Chondrocyte (in vitro differentiated cells): ENCODE measurements at regions not wholly inside any gene's neighbourhood (a gene's known extent, or its start where the extent isn't known, plus 50 kb on each side); places are given as distances from the start of the nearest gene placed in this dataset.

Experiments
- DNase-seq: peaks from one replicate; pipeline ENCODE4 v3.0.0; 2021; ENCODE audit warnings: mixed read lengths, low spot score
- H3K27ac Mint-ChIP-seq: one replicate; pipeline ENCODE4 v1.8.0; 2021; ENCODE audit warnings: mild to moderate bottlenecking, moderate library complexity, mixed read lengths; ENCODE audit not compliant: unreplicated experiment
- H3K27me3 Mint-ChIP-seq: 2 replicates; pipeline ENCODE4 v1.8.0; 2021; ENCODE audit warnings: low read depth, mixed read lengths
- H3K36me3 Mint-ChIP-seq: 2 replicates; pipeline ENCODE4 v1.8.0; 2021; ENCODE audit warnings: low read depth, mixed read lengths
- H3K4me1 Mint-ChIP-seq: 2 replicates; pipeline ENCODE4 v1.8.0; 2021; ENCODE audit warnings: low read depth, mild to moderate bottlenecking, mixed read lengths
- H3K4me3 Mint-ChIP-seq: one replicate; pipeline ENCODE4 v1.8.0; 2021; ENCODE audit warnings: mild to moderate bottlenecking, moderate library complexity, mixed read lengths; ENCODE audit not compliant: unreplicated experiment
- H3K9me3 Mint-ChIP-seq: 2 replicates; pipeline ENCODE4 v1.8.0; 2021; ENCODE audit warnings: low read depth, mixed read lengths
- CTCF ChIP-seq: fragments of 200-600 bp; sonication (generic); IDR thresholded peaks from 2 replicates; pipeline ENCODE4 v1.5.0; 2021; ENCODE audit warnings: antibody characterized with exemption, mild to moderate bottlenecking, moderate library complexity

GRCh38 chr1:194293851-194294405 lies 1107.5 kb upstream of the B3GALT2 start:
- peaks cover 9% of the 10 kb centered on the region for H3K4me1 Mint-ChIP-seq
- no peaks in the 10 kb centered on the region for H3K36me3 Mint-ChIP-seq
- H3K27ac Mint-ChIP-seq: no peak overlapping the region
- H3K9me3 Mint-ChIP-seq: no peaks in the 10 kb centered on the region
- H3K27me3 Mint-ChIP-seq: no peaks in the 10 kb centered on the region
- DNase-seq: no peak
- no peak for TF ChIP-seq CTCF
- no peak overlapping the region for H3K4me3 Mint-ChIP-seq

GRCh38 chr1:194292966-194293365 lies 1106.6 kb upstream of the B3GALT2 start:
- Mint-ChIP-seq H3K9me3 (no peaks in the 10 kb centered on the region), H3K4me1 (peaks cover 9% of the 10 kb centered on the region)
- TF ChIP-seq CTCF: no peak

GRCh38 chr1:194289569-194290266 lies 1103.3 kb upstream of the B3GALT2 start:
- Mint-ChIP-seq H3K36me3 (no peaks in the 10 kb centered on the region), H3K27ac (no peak overlapping the region), H3K4me1 (peaks cover 4% of the 10 kb centered on the region), H3K4me3 (no peak overlapping the region), H3K27me3 (no peaks in the 10 kb centered on the region), H3K9me3 (no peaks in the 10 kb centered on the region)
- DNase-seq: no peak
- no peak for TF ChIP-seq CTCF

More at GRCh38 chr1:194292966-194293365, 1106.6 kb upstream of the B3GALT2 start:
- H3K27ac Mint-ChIP-seq: no peak overlapping the region
- H3K27me3 Mint-ChIP-seq: no peaks in the 10 kb centered on the region
- no peaks in the 10 kb centered on the region for H3K36me3 Mint-ChIP-seq
- DNase-seq: no peak
- H3K4me3 Mint-ChIP-seq: no peak overlapping the region

DNA sequence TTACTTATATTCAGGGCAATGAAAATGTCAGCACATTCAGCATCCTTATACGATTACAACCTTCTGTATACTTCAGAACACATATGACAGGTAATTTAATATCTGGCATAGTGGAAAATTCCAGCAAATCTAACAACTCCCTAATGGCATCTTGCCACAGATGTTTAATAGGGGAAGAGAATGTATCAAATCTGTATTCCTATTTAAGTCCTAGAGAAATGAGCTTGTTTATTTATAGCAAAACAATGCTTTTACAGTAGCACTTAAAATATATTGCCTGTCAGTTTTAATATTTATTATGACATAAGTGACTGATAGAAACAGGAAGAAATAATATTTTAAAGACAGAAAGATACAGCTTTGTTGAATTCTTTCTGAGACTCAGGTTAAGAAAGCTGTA lies 1101.8 kb upstream of the B3GALT2 start:
- H3K27me3 Mint-ChIP-seq: no peaks in the 10 kb centered on the region
- no peak overlapping the region for H3K4me3 Mint-ChIP-seq
- no peak overlapping the region for H3K27ac Mint-ChIP-seq
- no peaks in the 10 kb centered on the region for H3K36me3 Mint-ChIP-seq
- H3K4me1 Mint-ChIP-seq: no peaks in the 10 kb centered on the region
- no peak for TF ChIP-seq CTCF
- no peak for DNase-seq
- no peaks in the 10 kb centered on the region for H3K9me3 Mint-ChIP-seq

DNA sequence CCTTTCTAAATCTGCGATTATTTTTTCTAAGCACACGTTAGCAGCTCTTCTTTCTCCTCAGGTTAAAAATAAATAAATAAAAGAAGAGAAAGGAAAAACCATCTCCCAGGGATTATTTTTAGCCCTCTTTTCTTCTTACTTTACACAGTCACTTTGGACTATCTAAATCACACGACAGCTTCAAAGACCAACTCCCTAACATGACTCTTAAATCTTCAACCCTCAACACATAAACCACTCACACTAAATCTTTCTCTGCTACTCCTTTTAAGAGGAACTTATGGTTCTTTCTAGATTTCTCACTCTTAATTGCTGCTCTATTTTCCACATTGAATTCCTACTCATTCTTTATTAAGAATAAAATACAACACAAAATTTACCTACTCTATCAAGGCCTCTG lies 1095.0 kb upstream of the B3GALT2 start:
- Mint-ChIP-seq H3K4me1 (no peaks in the 10 kb centered on the region), H3K27ac (no peak overlapping the region), H3K27me3 (no peaks in the 10 kb centered on the region), H3K36me3 (no peaks in the 10 kb centered on the region), H3K9me3 (peaks cover 5% of the 10 kb centered on the region), H3K4me3 (no peak overlapping the region)
- no peak for DNase-seq
- no peak for TF ChIP-seq CTCF
